Activated naive CD4-positive, alpha-beta T cell treated with anti-CD3 and anti-CD28 coated beads for 36 hours (primary cell): ENCODE measurements at regions not wholly inside any gene's neighbourhood (a gene's known extent, or its start where the extent isn't known, plus 50 kb on each side); places are given as distances from the start of the nearest gene placed in this dataset.
"Not testable (repeated sequence)": the region's sequence is repeated elsewhere in the genome, so short reads cannot be mapped to it uniquely, and the experiment has no call there.

Experiments used
- CTCF ChIA-PET: fragments of 350-600 bp; sonication (Branson Sonifier 250); formaldehyde crosslinking; loops from one replicate; lab custom pipeline; 2021; ENCODE audit warnings: antibody characterized with exemption; lab: Charles Lee
- DNase-seq: peaks from one replicate; pipeline ENCODE4 v3.0.0-alpha.2; 2020
- H3K27ac Mint-ChIP-seq: one replicate; pipeline ENCODE4 v1.8.0; 2021; ENCODE audit warnings: mild to moderate bottlenecking, mixed read lengths
- H3K27me3 Mint-ChIP-seq: one replicate; pipeline ENCODE4 v1.8.0; 2021; ENCODE audit warnings: low read depth, mixed read lengths
- H3K36me3 Mint-ChIP-seq: one replicate; pipeline ENCODE4 v1.8.0; 2021; ENCODE audit warnings: low read depth, mixed read lengths
- H3K4me1 Mint-ChIP-seq: one replicate; pipeline ENCODE4 v1.8.0; 2021; ENCODE audit warnings: low read depth, mixed read lengths
- H3K4me3 Mint-ChIP-seq: one replicate; pipeline ENCODE4 v1.8.0; 2021; ENCODE audit warnings: mild to moderate bottlenecking, moderate library complexity, mixed read lengths
- H3K9me3 Mint-ChIP-seq: one replicate; pipeline ENCODE4 v1.8.0; 2021; ENCODE audit warnings: mixed read lengths
- intact Hi-C: fragments of 100-400 bp; cut with micrococcal nuclease; formaldehyde crosslinking; loops from one replicate; pipeline ENCODE4 v1.15.1; 2023

- CTCF ChIA-PET: no interaction called here
- Mint-ChIP-seq H3K4me3 (no peak overlapping the region), H3K9me3 (peaks cover 24% of the 10 kb centered on the region), H3K27me3 (no peaks in the 10 kb centered on the region), H3K27ac (no peak overlapping the region), H3K4me1 (no peaks in the 10 kb centered on the region), H3K36me3 (no peaks in the 10 kb centered on the region)
- intact Hi-C loops: no loop called here
- DNase-seq: no peak
Observed at GRCh38 chr5:162870966-162871365, 566.4 kb upstream of the CCNG1 start.

GRCh38 chr5:162882629-162883028 is 554.8 kb upstream of the CCNG1 start:
- Mint-ChIP-seq H3K27ac (no peak overlapping the region), H3K4me3 (no peak overlapping the region), H3K9me3 (peaks cover 5% of the 10 kb centered on the region), H3K27me3 (no peaks in the 10 kb centered on the region), H3K36me3 (no peaks in the 10 kb centered on the region), H3K4me1 (no peaks in the 10 kb centered on the region)
- intact Hi-C loops: no loop called here
- CTCF ChIA-PET: no interaction called here
- DNase-seq: no peak

GRCh38 chr5:162886717-162887116 is 550.7 kb upstream of the CCNG1 start:
- H3K27ac Mint-ChIP-seq: no peak overlapping the region
- H3K27me3 Mint-ChIP-seq: no peaks in the 10 kb centered on the region
- DNase-seq: no peak
- no peak overlapping the region for H3K4me3 Mint-ChIP-seq
- H3K36me3 Mint-ChIP-seq: no peaks in the 10 kb centered on the region
- CTCF ChIA-PET: no interaction called here
- no peaks in the 10 kb centered on the region for H3K4me1 Mint-ChIP-seq
- H3K9me3 Mint-ChIP-seq: peaks cover 2% of the 10 kb centered on the region
- intact Hi-C loops: no loop called here

- Mint-ChIP-seq H3K36me3 (no peaks in the 10 kb centered on the region), H3K4me3 (no peak overlapping the region), H3K27ac (no peak overlapping the region), H3K9me3 (peaks cover 2% of the 10 kb centered on the region), H3K27me3 (no peaks in the 10 kb centered on the region), H3K4me1 (no peaks in the 10 kb centered on the region)
- intact Hi-C loops: no loop called here
- no peak for DNase-seq
- CTCF ChIA-PET: no interaction called here
Observed at GRCh38 chr5:162888268-162888667, 549.1 kb upstream of the CCNG1 start.

GRCh38 chr5:162911873-162912272 is 525.5 kb upstream of the CCNG1 start:
- CTCF ChIA-PET: no interaction called here
- no peaks in the 10 kb centered on the region for H3K27me3 Mint-ChIP-seq
- intact Hi-C loops: no loop called here
- H3K4me1 Mint-ChIP-seq: no peaks in the 10 kb centered on the region
- H3K36me3 Mint-ChIP-seq: no peaks in the 10 kb centered on the region
- H3K9me3 Mint-ChIP-seq: no peaks in the 10 kb centered on the region
- H3K4me3 Mint-ChIP-seq: no peak overlapping the region
- no peak for DNase-seq
- no peak overlapping the region for H3K27ac Mint-ChIP-seq

GRCh38 chr5:162916368-162916767 is 521.0 kb upstream of the CCNG1 start:
- Mint-ChIP-seq H3K27ac (no peak overlapping the region), H3K36me3 (no peaks in the 10 kb centered on the region), H3K9me3 (peaks cover 6% of the 10 kb centered on the region), H3K4me3 (no peak overlapping the region), H3K4me1 (no peaks in the 10 kb centered on the region), H3K27me3 (no peaks in the 10 kb centered on the region)
- intact Hi-C loops: no loop called here
- CTCF ChIA-PET: no interaction called here
- DNase-seq: no peak

- no peaks in the 10 kb centered on the region for H3K27me3 Mint-ChIP-seq
- intact Hi-C loops: no loop called here
- CTCF ChIA-PET: no interaction called here
- no peak overlapping the region for H3K27ac Mint-ChIP-seq
- no peaks in the 10 kb centered on the region for H3K36me3 Mint-ChIP-seq
- no peaks in the 10 kb centered on the region for H3K4me1 Mint-ChIP-seq
- peaks cover 8% of the 10 kb centered on the region for H3K9me3 Mint-ChIP-seq
- no peak for DNase-seq
- H3K4me3 Mint-ChIP-seq: no peak overlapping the region
Observed at GRCh38 chr5:162929104-162929503, 508.3 kb upstream of the CCNG1 start.

- no peaks in the 10 kb centered on the region for H3K36me3 Mint-ChIP-seq
- no peaks in the 10 kb centered on the region for H3K27me3 Mint-ChIP-seq
- DNase-seq: no peak
- CTCF ChIA-PET: no interaction called here
- no peaks in the 10 kb centered on the region for H3K4me1 Mint-ChIP-seq
- H3K9me3 Mint-ChIP-seq: peaks cover 26% of the 10 kb centered on the region
- H3K4me3 Mint-ChIP-seq: no peak overlapping the region
- no peak overlapping the region for H3K27ac Mint-ChIP-seq
- intact Hi-C loops: no loop called here
Observed at GRCh38 chr5:162931501-162931900, 505.9 kb upstream of the CCNG1 start.

- intact Hi-C loops: no loop called here
- no peaks in the 10 kb centered on the region for H3K4me1 Mint-ChIP-seq
- no peak overlapping the region for H3K4me3 Mint-ChIP-seq
- DNase-seq: no peak
- no peak overlapping the region for H3K27ac Mint-ChIP-seq
- H3K9me3 Mint-ChIP-seq: peaks cover 14% of the 10 kb centered on the region
- H3K36me3 Mint-ChIP-seq: no peaks in the 10 kb centered on the region
- CTCF ChIA-PET: no interaction called here
- no peaks in the 10 kb centered on the region for H3K27me3 Mint-ChIP-seq
Observed at GRCh38 chr5:162939991-162940390, 497.4 kb upstream of the CCNG1 start.

- H3K27me3 Mint-ChIP-seq: no peaks in the 10 kb centered on the region
- H3K36me3 Mint-ChIP-seq: no peaks in the 10 kb centered on the region
- intact Hi-C loops: no loop called here
- no peak overlapping the region for H3K27ac Mint-ChIP-seq
- CTCF ChIA-PET: interaction anchor here (0.6 kb wide), 2 partner anchors 43 to 65 kb away, joined by 3 read pairs; no protein-coding TSS in a partner anchor
- H3K4me3 Mint-ChIP-seq: no peak overlapping the region
- H3K4me1 Mint-ChIP-seq: no peaks in the 10 kb centered on the region
- H3K9me3 Mint-ChIP-seq: peaks cover 4% of the 10 kb centered on the region
- DNase-seq: no peak
Observed at GRCh38 chr5:162948677-162949076, 488.7 kb upstream of the CCNG1 start.

- no peaks in the 10 kb centered on the region for H3K27me3 Mint-ChIP-seq
Observed at GRCh38 chr5:162956570-162956969, 480.8 kb upstream of the CCNG1 start.

GRCh38 chr5:162964144-162964543 is 473.3 kb upstream of the CCNG1 start:
- H3K4me1 Mint-ChIP-seq, DNase-seq, H3K4me3 Mint-ChIP-seq, H3K27ac Mint-ChIP-seq, CTCF ChIA-PET, H3K27me3 Mint-ChIP-seq, intact Hi-C loops, H3K36me3 Mint-ChIP-seq: not testable (repeated sequence)
- H3K9me3 Mint-ChIP-seq: peaks cover 21% of the 10 kb centered on the region

More at GRCh38 chr5:162956570-162956969, 480.8 kb upstream of the CCNG1 start:
- intact Hi-C loops: no loop called here
- Mint-ChIP-seq H3K4me3 (no peak overlapping the region), H3K27ac (no peak overlapping the region), H3K9me3 (peaks cover 6% of the 10 kb centered on the region), H3K4me1 (no peaks in the 10 kb centered on the region), H3K36me3 (no peaks in the 10 kb centered on the region)
- CTCF ChIA-PET: no interaction called here
- no peak for DNase-seq

GRCh38 chr5:162990063-162990462 is 447.3 kb upstream of the CCNG1 start:
- H3K4me3 Mint-ChIP-seq: no peak overlapping the region
- no peak overlapping the region for H3K27ac Mint-ChIP-seq
- CTCF ChIA-PET: no interaction called here
- no peaks in the 10 kb centered on the region for H3K4me1 Mint-ChIP-seq
- H3K27me3 Mint-ChIP-seq: no peaks in the 10 kb centered on the region
- peaks cover 13% of the 10 kb centered on the region for H3K9me3 Mint-ChIP-seq
- intact Hi-C loops: no loop called here
- no peak for DNase-seq
- no peaks in the 10 kb centered on the region for H3K36me3 Mint-ChIP-seq
